ENCODE measurements at regions not wholly inside any gene's neighbourhood (a gene's known extent, or its start where the extent isn't known, plus 50 kb on each side); places are given as distances from the start of the nearest gene placed in this dataset.

DNA sequence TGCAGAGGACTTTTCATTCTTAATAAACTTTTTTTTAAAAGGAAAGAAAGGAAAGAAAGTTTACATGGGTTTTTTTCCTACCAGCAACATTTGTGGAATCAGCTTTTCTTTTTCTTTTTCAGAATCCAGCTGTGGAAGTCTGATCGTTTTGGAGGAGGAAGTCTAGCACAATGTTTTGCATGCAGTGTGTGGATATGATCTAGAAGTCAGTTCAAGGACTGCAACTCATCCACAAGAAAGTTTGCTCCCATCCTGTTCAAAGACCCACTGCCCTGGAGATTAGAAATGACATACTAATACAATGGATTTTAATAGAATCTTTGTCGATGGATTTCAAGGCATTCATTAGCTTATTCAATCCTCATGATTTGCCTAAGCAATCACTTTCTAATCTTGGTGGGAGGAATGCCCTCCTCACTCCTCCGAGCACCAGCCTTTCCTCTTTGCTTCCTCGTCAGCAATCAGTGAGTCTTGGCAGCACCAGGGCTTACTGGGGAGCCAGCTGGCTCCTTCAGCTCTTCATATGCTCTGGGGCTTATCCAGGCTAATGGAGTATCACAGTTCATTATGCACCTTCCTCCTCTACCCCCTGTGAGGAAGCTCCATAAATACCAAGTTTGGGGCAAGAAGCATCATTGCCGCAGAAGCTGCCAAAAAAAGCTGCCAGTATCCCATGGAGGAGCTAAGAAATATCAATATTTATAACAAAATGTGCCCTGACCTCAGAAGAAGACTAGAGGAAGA, 392.3 kb upstream of the PKN2 start:
- no peak for DNase-seq (ENCODE audit: low spot score)

DNA sequence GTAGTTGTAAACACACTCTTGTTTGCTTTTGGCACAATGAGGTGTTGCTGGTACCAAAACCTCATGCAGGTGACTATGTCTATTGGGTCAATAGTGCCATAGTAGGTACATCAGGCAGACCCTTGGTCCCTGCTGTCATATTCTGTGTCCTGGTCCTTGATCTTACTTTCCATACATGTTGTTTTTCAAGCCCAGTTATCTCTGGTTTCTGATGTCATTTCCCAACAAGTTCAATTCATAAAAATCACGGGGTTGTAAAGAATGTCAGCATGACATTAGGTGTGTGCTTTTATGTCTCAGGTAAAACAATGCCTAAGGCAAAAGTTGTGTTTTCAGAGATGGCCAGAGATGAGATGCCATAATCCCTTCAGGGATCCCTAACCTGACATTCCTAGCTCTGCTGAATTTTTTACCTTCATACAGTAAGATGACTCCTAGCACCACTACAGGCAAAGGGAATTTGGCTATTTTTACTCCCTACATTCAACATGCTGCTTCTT, 390.3 kb upstream of the PKN2 start:
- ChIA-PET POLR2A (no interaction called here), CTCF (interaction anchor here (1.7 to 2.8 kb wide), 2 partner anchors 10 to 113 kb away, joined by 3 to 11 read pairs; no protein-coding TSS in a partner anchor)
- Mint-ChIP-seq H3K36me3 (no peaks in the 10 kb centered on the region), H3K27me3 (ENCODE audit: low read depth) (no peaks in the 10 kb centered on the region), H3K4me3 (no peak overlapping the region), H3K9me3 (no peaks in the 10 kb centered on the region), H3K4me1 (peaks cover 40% of the 10 kb centered on the region), H3K27ac (no peak overlapping the region)
- DNase-seq (ENCODE audit: low spot score): no peak
- no peak for ATAC-seq
- TF ChIP-seq, protein P1, sequence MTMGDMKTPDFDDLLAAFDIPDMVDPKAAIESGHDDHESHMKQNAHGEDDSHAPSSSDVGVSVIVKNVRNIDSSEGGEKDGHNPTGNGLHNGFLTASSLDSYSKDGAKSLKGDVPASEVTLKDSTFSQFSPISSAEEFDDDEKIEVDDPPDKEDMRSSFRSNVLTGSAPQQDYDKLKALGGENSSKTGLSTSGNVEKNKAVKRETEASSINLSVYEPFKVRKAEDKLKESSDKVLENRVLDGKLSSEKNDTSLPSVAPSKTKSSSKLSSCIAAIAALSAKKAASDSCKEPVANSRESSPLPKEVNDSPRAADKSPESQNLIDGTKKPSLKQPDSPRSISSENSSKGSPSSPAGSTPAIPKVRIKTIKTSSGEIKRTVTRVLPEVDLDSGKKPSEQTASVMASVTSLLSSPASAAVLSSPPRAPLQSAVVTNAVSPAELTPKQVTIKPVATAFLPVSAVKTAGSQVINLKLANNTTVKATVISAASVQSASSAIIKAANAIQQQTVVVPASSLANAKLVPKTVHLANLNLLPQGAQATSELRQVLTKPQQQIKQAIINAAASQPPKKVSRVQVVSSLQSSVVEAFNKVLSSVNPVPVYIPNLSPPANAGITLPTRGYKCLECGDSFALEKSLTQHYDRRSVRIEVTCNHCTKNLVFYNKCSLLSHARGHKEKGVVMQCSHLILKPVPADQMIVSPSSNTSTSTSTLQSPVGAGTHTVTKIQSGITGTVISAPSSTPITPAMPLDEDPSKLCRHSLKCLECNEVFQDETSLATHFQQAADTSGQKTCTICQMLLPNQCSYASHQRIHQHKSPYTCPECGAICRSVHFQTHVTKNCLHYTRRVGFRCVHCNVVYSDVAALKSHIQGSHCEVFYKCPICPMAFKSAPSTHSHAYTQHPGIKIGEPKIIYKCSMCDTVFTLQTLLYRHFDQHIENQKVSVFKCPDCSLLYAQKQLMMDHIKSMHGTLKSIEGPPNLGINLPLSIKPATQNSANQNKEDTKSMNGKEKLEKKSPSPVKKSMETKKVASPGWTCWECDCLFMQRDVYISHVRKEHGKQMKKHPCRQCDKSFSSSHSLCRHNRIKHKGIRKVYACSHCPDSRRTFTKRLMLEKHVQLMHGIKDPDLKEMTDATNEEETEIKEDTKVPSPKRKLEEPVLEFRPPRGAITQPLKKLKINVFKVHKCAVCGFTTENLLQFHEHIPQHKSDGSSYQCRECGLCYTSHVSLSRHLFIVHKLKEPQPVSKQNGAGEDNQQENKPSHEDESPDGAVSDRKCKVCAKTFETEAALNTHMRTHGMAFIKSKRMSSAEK (CRISPR knock-in tag; IDR thresholded peaks at IDR 0.05; ENCODE audit: borderline replicate concordance): no peak
- TF ChIP-seq ZNF317 (CRISPR knock-in tag; IDR thresholded peaks at IDR 0.05; ENCODE audit: borderline replicate concordance, low read depth): no peak
- TF ChIP-seq, protein P2, sequence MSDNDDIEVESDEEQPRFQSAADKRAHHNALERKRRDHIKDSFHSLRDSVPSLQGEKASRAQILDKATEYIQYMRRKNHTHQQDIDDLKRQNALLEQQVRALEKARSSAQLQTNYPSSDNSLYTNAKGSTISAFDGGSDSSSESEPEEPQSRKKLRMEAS (CRISPR knock-in tag; IDR thresholded peaks at IDR 0.05): no peak

More for the DNA sequence above, 392.3 kb upstream of the PKN2 start:
- no peak overlapping the region for H3K27ac Mint-ChIP-seq
- ChIA-PET CTCF (interaction anchor here (2.8 kb wide), 1 partner anchor 112 kb away, joined by 11 read pairs; no protein-coding TSS in a partner anchor), POLR2A (no interaction called here)
- no peaks in the 10 kb centered on the region for H3K36me3 Mint-ChIP-seq
- H3K4me1 Mint-ChIP-seq: peaks cover 22% of the 10 kb centered on the region
- no peak overlapping the region for H3K4me3 Mint-ChIP-seq
- no peaks in the 10 kb centered on the region; the same call in 1 of the 2 replicates for H3K27me3 Mint-ChIP-seq (ENCODE audit: low read depth)
- H3K9me3 Mint-ChIP-seq: no peaks in the 10 kb centered on the region
- no peak for ATAC-seq
- no peak for TF ChIP-seq ZNF232 (CRISPR knock-in tag; IDR thresholded peaks at IDR 0.05)
- TF ChIP-seq, protein P3, sequence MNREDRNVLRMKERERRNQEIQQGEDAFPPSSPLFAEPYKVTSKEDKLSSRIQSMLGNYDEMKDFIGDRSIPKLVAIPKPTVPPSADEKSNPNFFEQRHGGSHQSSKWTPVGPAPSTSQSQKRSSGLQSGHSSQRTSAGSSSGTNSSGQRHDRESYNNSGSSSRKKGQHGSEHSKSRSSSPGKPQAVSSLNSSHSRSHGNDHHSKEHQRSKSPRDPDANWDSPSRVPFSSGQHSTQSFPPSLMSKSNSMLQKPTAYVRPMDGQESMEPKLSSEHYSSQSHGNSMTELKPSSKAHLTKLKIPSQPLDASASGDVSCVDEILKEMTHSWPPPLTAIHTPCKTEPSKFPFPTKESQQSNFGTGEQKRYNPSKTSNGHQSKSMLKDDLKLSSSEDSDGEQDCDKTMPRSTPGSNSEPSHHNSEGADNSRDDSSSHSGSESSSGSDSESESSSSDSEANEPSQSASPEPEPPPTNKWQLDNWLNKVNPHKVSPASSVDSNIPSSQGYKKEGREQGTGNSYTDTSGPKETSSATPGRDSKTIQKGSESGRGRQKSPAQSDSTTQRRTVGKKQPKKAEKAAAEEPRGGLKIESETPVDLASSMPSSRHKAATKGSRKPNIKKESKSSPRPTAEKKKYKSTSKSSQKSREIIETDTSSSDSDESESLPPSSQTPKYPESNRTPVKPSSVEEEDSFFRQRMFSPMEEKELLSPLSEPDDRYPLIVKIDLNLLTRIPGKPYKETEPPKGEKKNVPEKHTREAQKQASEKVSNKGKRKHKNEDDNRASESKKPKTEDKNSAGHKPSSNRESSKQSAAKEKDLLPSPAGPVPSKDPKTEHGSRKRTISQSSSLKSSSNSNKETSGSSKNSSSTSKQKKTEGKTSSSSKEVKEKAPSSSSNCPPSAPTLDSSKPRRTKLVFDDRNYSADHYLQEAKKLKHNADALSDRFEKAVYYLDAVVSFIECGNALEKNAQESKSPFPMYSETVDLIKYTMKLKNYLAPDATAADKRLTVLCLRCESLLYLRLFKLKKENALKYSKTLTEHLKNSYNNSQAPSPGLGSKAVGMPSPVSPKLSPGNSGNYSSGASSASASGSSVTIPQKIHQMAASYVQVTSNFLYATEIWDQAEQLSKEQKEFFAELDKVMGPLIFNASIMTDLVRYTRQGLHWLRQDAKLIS (CRISPR knock-in tag; IDR thresholded peaks at IDR 0.05; ENCODE audit: borderline replicate concordance): no peak
- TF ChIP-seq, protein P4, sequence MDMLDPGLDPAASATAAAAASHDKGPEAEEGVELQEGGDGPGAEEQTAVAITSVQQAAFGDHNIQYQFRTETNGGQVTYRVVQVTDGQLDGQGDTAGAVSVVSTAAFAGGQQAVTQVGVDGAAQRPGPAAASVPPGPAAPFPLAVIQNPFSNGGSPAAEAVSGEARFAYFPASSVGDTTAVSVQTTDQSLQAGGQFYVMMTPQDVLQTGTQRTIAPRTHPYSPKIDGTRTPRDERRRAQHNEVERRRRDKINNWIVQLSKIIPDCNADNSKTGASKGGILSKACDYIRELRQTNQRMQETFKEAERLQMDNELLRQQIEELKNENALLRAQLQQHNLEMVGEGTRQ (CRISPR knock-in tag; IDR thresholded peaks at IDR 0.05): no peak
- TF ChIP-seq ZNF138 (CRISPR knock-in tag; conservative IDR thresholded peaks at IDR 0.05): no peak
- no peak for TF ChIP-seq FOXP1 (CRISPR knock-in tag; IDR thresholded peaks at IDR 0.05; ENCODE audit: borderline replicate concordance)
- TF ChIP-seq, protein P5, sequence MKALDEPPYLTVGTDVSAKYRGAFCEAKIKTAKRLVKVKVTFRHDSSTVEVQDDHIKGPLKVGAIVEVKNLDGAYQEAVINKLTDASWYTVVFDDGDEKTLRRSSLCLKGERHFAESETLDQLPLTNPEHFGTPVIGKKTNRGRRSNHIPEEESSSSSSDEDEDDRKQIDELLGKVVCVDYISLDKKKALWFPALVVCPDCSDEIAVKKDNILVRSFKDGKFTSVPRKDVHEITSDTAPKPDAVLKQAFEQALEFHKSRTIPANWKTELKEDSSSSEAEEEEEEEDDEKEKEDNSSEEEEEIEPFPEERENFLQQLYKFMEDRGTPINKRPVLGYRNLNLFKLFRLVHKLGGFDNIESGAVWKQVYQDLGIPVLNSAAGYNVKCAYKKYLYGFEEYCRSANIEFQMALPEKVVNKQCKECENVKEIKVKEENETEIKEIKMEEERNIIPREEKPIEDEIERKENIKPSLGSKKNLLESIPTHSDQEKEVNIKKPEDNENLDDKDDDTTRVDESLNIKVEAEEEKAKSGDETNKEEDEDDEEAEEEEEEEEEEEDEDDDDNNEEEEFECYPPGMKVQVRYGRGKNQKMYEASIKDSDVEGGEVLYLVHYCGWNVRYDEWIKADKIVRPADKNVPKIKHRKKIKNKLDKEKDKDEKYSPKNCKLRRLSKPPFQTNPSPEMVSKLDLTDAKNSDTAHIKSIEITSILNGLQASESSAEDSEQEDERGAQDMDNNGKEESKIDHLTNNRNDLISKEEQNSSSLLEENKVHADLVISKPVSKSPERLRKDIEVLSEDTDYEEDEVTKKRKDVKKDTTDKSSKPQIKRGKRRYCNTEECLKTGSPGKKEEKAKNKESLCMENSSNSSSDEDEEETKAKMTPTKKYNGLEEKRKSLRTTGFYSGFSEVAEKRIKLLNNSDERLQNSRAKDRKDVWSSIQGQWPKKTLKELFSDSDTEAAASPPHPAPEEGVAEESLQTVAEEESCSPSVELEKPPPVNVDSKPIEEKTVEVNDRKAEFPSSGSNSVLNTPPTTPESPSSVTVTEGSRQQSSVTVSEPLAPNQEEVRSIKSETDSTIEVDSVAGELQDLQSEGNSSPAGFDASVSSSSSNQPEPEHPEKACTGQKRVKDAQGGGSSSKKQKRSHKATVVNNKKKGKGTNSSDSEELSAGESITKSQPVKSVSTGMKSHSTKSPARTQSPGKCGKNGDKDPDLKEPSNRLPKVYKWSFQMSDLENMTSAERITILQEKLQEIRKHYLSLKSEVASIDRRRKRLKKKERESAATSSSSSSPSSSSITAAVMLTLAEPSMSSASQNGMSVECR (CRISPR knock-in tag; IDR thresholded peaks at IDR 0.05; ENCODE audit: borderline replicate concordance): no peak
- no peak for TF ChIP-seq ZBTB21 (CRISPR knock-in tag; IDR thresholded peaks at IDR 0.05; ENCODE audit: borderline replicate concordance)
- no peak for TF ChIP-seq GTF2I (CRISPR knock-in tag; conservative IDR thresholded peaks at IDR 0.05)
- no peak for TF ChIP-seq KAT7 (CRISPR knock-in tag; IDR thresholded peaks at IDR 0.05; ENCODE audit: borderline replicate concordance)
- TF ChIP-seq NR1H2 (CRISPR knock-in tag; IDR thresholded peaks at IDR 0.05): no peak
- TF ChIP-seq, protein P2 (CRISPR knock-in tag; IDR thresholded peaks at IDR 0.05): no peak
- TF ChIP-seq, protein P6, sequence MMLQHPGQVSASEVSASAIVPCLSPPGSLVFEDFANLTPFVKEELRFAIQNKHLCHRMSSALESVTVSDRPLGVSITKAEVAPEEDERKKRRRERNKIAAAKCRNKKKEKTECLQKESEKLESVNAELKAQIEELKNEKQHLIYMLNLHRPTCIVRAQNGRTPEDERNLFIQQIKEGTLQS (CRISPR knock-in tag; conservative IDR thresholded peaks at IDR 0.05): no peak
- TF ChIP-seq TP53 (CRISPR knock-in tag; IDR thresholded peaks at IDR 0.05): no peak
